ENCODE measurements at regions not wholly inside any gene's neighbourhood (a gene's known extent, or its start where the extent isn't known, plus 50 kb on each side); places are given as distances from the start of the nearest gene placed in this dataset.

DNA sequence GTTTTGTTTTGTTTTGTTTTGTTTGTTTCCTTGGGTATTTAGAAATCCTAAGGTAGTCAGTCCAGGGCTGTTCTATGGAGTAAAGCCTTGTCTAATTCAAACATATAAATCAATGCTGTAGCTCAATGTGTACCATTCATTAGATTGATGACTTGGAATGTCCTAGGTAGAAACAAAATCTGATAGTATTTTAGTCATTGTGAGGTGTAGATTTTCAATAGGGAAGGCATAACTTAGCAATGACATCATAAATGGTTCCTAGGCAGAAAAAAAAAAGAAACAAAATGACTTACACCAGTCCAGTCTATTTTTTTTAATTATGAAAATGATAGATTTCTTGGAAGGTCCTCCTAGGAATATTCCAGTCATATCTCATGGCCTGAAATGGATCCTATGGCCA, 189.9 kb downstream of the SPRY2 start:
- Mint-ChIP-seq H3K36me3 (no peaks in the 10 kb centered on the region), H3K27ac (no peak overlapping the region), H3K9me3 (no peaks in the 10 kb centered on the region), H3K27me3 (no peaks in the 10 kb centered on the region), H3K4me3 (no peak overlapping the region), H3K4me1 (no peaks in the 10 kb centered on the region)
- no peak for DNase-seq
- ATAC-seq (ENCODE audit: low read depth) = no peak
- POLR2A ChIA-PET = no interaction called here

DNA sequence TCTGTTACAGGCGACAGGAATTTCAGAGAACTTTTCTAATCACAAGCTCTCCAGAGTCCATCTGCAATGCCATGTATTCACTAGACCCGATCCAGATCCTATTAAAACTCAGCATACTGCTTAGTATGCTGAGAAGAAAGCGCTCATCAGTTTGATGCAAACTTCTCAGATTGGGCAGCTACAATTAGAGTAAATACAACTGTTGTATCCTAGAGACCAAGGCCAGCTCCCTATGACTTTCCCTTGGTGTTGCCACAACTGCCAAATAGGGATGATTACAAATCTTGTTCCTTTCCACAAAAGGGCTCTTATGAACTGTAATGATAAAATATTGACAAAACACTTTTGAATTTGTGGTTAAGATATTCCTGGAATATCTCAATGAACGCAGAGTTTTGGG, 191.2 kb downstream of the SPRY2 start:
- no peaks in the 10 kb centered on the region for H3K4me1 Mint-ChIP-seq
- no peaks in the 10 kb centered on the region for H3K27me3 Mint-ChIP-seq
- no peak overlapping the region for H3K4me3 Mint-ChIP-seq
- H3K27ac Mint-ChIP-seq = no peak overlapping the region
- POLR2A ChIA-PET = no interaction called here
- H3K9me3 Mint-ChIP-seq = no peaks in the 10 kb centered on the region
- DNase-seq = no peak
- no peak for ATAC-seq (ENCODE audit: low read depth)
- no peaks in the 10 kb centered on the region for H3K36me3 Mint-ChIP-seq

DNA sequence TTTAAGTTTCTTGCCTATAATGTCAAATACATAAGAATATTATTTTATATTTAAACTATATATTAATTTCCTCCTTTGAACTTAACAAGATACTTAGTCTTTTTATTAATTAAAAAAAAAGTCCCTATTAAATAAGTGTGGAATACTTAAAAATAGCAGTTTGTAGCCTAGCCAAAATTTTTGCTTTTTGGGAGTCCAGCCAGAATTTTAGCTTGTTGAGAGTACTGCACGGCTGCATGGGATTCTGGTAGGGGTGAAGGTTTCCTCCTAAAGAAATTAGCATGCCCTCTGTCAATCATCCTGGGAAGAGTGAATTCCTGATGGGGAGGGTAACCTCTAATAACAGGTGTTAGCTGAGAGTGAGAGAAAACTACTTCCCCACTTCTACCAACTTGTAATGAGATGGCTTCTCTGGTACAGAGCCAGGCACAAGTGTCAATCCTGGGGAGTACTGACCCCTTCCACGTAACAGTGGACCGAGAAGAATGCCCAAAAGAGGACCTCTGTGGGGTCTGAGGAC, 195.7 kb downstream of the SPRY2 start:
- ATAC-seq (ENCODE audit: low read depth) = no peak
- POLR2A ChIA-PET = no interaction called here

DNA sequence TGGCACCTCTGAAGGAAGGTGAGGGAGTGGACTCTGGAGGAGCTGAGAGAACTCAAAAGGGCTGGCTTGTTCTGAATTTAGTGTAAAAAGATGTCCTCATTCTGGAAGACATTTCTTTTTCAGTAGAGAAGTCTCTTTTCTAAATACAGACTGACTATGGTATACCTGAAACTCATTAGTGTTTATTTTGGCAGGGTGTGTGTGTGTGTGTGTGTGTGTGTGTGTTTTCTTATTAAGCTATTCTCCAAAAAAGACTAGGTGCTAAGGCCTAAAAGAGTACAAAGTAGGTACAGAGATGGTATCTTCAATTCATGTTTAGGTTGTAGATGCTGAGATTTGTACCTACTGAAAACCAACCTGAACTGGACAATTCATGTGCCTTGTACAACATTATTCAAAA, 196.4 kb downstream of the SPRY2 start:
- H3K4me3 Mint-ChIP-seq = no peak overlapping the region
- H3K36me3 Mint-ChIP-seq = no peaks in the 10 kb centered on the region
- no peaks in the 10 kb centered on the region for H3K9me3 Mint-ChIP-seq
- H3K4me1 Mint-ChIP-seq = no peaks in the 10 kb centered on the region
- POLR2A ChIA-PET = no interaction called here
- H3K27ac Mint-ChIP-seq = no peak overlapping the region
- no peaks in the 10 kb centered on the region for H3K27me3 Mint-ChIP-seq
- ATAC-seq (ENCODE audit: low read depth) (no peak), DNase-seq (no peak)

More for the DNA sequence above, 195.7 kb downstream of the SPRY2 start:
- Mint-ChIP-seq H3K27me3 (no peaks in the 10 kb centered on the region), H3K36me3 (no peaks in the 10 kb centered on the region), H3K4me1 (no peaks in the 10 kb centered on the region), H3K27ac (no peak overlapping the region), H3K4me3 (no peak overlapping the region), H3K9me3 (no peaks in the 10 kb centered on the region)
- DNase-seq = no peak

DNA sequence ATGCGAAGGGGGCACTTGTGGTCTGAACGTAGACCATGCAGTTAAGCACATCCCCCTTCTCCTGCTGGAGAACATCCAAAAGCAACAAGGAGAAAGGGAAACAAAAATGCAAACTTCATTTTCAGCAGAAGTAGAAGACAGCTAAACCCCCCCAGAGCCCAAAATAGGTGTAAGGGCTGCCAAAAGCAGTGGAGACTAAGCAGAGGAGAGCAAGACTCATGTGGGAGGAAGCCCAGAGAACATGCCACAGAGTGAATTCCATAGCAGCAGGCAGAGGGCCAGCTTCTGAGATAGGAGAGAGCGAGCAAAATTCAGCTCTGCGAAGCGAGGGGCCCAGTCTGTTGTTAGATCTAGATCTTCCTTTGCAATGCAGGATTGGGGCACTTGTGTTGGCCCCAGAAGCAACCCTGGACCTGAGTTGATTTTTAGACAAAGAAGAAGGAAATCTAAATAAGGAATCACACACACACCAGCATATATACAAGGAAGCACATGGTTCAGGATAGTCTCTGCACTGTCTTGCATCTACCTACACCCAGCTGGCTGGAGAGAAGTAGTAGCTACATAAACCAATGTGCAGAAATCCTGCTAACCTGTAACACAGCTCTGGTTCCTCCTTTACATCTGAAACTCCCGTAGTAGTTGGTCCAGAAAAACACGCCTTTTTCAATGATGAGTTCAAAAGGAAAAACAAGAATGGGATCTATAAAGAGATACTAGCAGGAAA, 199.6 kb downstream of the SPRY2 start:
- H3K4me3 Mint-ChIP-seq = no peak overlapping the region
- no peak for DNase-seq
- no peaks in the 10 kb centered on the region for H3K36me3 Mint-ChIP-seq
- no peak overlapping the region for H3K27ac Mint-ChIP-seq
- no peaks in the 10 kb centered on the region for H3K9me3 Mint-ChIP-seq
- POLR2A ChIA-PET = no interaction called here
- no peaks in the 10 kb centered on the region for H3K27me3 Mint-ChIP-seq
- H3K4me1 Mint-ChIP-seq = no peaks in the 10 kb centered on the region
- ATAC-seq (ENCODE audit: low read depth) = no peak

DNA sequence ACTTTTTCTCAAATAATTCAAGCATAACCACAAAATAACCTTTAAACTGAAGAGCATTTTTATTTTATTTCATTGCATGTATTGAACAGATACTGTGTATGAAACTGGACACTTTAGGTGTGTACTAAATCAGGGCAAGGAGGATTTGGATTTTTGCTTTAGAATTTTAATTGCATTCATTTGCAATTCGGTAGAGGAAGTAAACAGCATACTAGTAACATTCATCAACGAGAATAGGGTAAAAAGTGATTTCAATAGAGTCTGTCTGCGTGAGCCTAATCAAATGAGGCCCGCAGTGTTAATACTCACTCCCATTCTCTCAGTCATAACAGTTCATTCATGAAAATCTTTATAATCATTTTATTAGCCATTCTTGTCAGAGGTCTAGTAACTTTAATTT, 200.2 kb downstream of the SPRY2 start:
- Mint-ChIP-seq H3K4me1 (no peaks in the 10 kb centered on the region), H3K27me3 (no peaks in the 10 kb centered on the region), H3K36me3 (no peaks in the 10 kb centered on the region), H3K4me3 (no peak overlapping the region), H3K27ac (no peak overlapping the region), H3K9me3 (no peaks in the 10 kb centered on the region)
- POLR2A ChIA-PET = no interaction called here
- no peak for ATAC-seq (ENCODE audit: low read depth)
- DNase-seq = no peak

DNA sequence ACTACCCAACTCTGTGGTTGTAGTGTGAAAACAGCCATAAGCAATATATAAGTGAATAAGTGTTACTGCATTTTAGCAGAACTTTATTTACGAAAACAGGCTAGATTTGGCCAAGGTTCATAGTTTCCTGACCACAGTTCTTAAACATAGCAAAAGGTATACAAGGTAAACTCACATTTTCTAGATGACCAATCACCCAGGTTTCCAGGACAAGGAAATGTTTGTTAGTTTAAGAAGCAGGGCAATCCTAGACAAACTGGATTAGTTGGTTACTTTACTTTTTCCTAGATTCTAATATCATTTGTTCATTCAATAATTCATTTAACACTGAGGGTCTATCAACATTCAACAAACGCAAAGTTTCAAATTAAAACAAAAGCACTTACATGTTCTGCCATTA, 201.7 kb downstream of the SPRY2 start:
- Mint-ChIP-seq H3K4me1 (no peaks in the 10 kb centered on the region), H3K9me3 (no peaks in the 10 kb centered on the region), H3K4me3 (no peak overlapping the region), H3K36me3 (no peaks in the 10 kb centered on the region), H3K27me3 (peaks cover 2% of the 10 kb centered on the region), H3K27ac (no peak overlapping the region)
- ATAC-seq (ENCODE audit: low read depth) (no peak), DNase-seq (no peak)
- POLR2A ChIA-PET = no interaction called here

DNA sequence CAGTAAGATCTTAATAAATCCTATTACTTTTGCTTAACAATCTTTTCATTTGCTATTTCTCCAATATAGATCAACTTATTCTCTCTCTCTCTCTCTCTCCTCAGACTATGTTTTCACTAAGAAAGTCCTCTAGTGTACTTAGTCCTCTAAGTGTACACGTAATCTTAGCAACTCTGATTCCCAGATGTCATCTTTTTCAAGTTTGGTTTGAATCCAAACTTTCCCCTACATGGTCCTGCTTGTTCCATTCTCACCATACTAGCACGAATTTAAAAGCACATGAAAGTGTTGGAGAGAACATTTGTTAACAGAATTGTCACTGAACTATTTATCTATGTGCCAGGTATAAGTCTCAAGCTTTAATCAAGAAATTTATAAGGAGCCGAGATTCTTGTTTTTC, 202.9 kb downstream of the SPRY2 start:
- Mint-ChIP-seq H3K27me3 (peaks cover 2% of the 10 kb centered on the region), H3K4me1 (no peaks in the 10 kb centered on the region), H3K36me3 (no peaks in the 10 kb centered on the region), H3K4me3 (no peak overlapping the region), H3K9me3 (no peaks in the 10 kb centered on the region), H3K27ac (no peak overlapping the region)
- DNase-seq (no peak), ATAC-seq (ENCODE audit: low read depth) (no peak)
- POLR2A ChIA-PET = no interaction called here

DNA sequence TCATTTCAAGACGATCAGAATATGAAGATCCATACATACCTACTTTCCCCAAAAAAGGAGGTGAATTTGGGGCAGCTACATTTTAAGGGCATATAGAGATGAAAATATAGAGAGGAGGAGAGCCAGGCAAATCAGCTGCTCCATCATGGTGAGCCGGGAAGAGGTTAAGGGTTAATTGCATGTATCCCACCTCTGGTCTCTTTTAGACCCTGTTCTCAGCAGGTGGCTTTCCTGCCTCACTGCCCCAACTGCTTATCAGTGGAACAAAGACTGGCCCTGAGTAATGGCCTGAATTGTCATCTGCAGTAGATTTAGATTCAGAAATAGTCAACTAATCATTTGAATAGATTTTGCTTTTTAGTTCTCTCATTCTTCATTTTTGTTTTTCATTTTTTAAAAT, 206.6 kb downstream of the SPRY2 start:
- Mint-ChIP-seq H3K36me3 (no peaks in the 10 kb centered on the region), H3K4me3 (no peak overlapping the region), H3K27me3 (peaks cover 2% of the 10 kb centered on the region), H3K9me3 (no peaks in the 10 kb centered on the region), H3K27ac (no peak overlapping the region), H3K4me1 (no peaks in the 10 kb centered on the region)
- POLR2A ChIA-PET = no interaction called here
- no peak for ATAC-seq (ENCODE audit: low read depth)
- no peak for DNase-seq

DNA sequence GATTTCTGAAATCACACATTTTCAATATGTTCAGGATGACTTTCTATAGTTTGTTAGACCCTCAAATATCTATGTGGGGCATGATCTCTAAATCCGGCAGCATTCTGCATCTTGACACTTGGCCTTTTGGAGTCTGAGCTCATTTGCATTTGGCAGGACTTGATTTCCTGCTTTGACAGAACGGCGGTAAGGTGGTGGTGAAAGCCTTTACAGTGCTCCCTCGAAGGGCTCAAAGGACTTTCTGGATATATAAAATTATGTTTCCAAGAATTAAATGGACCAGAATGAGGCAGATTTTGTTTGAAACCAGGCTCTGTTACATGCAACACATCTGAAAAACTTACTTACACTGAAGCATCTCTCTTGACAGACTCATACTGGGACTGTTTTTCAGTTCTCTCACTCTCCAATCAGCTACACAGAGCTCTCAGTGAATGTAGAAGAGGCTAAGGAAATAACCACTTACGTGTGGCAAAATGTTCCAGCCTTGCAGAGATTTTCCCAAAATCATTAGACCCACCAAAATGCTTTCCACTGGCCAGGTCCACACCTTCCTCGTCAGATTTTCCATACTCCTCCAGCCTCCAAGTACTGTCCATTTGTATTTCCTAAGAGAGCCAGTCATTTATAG, 207.2 kb downstream of the SPRY2 start:
- Mint-ChIP-seq H3K36me3 (no peaks in the 10 kb centered on the region), H3K27ac (no peak overlapping the region), H3K9me3 (no peaks in the 10 kb centered on the region), H3K4me1 (no peaks in the 10 kb centered on the region), H3K27me3 (peaks cover 2% of the 10 kb centered on the region), H3K4me3 (no peak overlapping the region)
- no peak for ATAC-seq (ENCODE audit: low read depth)
- no peak for DNase-seq
- POLR2A ChIA-PET = no interaction called here

DNA sequence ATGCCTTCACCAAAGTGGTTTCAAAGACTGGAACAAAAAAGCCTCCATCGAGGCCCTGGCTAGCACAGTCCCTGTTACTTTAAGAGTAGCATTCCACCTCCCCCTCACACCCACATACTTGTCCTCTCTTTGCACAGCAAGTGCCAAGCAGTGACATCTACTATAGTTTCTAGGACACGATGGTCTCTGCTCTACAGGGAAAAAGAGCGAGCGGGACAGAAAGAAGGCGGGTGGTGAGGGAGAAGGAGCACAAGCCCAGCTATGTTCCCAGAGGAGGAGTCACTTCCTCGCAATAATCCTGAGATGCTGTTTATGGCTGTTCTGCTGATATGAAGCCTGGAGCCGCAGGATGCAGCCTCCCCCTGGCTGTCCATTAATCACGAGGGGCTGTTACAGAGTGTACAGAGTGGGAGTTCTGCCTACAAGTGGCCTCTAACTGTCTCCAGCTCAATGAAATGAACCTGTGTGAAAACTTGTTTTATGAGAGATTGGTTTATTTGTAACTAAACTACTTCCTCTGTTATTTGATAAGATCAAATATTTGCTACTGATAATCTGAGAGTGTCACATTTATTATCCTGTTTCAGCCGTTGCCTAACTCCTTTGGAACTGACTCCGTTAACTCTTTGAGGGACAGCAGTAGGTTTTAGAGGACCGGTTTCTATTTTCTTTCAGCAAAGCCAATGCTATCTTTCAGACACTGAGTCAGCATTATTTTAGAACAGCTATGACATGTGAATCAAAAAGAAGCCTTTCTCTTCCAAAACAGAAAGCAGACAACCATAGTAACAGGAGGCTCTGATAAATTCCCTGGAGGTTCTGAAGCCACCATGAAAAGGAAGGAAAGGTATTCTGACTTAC, 208.0 kb downstream of the SPRY2 start:
- Mint-ChIP-seq H3K4me3 (no peak overlapping the region), H3K27me3 (peaks cover 2% of the 10 kb centered on the region), H3K4me1 (no peaks in the 10 kb centered on the region), H3K9me3 (no peaks in the 10 kb centered on the region), H3K36me3 (no peaks in the 10 kb centered on the region), H3K27ac (no peak overlapping the region)
- POLR2A ChIA-PET = no interaction called here
- ATAC-seq (ENCODE audit: low read depth) (no peak), DNase-seq (no peak)

DNA sequence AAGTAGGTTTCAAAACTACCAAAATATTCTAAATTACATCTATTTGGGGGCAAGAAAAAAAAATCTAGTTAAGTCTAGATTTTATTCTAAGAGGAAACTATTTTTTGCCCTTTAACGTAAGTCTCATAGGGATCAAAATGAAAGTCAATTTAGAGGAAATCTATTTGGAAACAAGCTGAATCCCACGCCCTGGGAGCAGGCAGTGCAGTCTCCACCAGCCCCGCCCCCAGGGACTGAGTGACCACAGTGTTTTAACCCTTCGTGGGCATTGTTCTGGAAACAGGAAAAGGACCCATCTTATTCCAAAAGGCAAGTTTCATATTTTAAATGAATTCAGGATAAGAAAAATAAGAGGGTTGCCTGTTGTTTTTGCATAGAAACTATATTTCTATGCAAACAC, 209.7 kb downstream of the SPRY2 start:
- H3K4me3 Mint-ChIP-seq = no peak overlapping the region
- DNase-seq (no peak), ATAC-seq (ENCODE audit: low read depth) (no peak)
- no peak overlapping the region for H3K27ac Mint-ChIP-seq
- POLR2A ChIA-PET = no interaction called here
- no peaks in the 10 kb centered on the region for H3K9me3 Mint-ChIP-seq
- peaks cover 2% of the 10 kb centered on the region for H3K27me3 Mint-ChIP-seq
- no peaks in the 10 kb centered on the region for H3K36me3 Mint-ChIP-seq
- H3K4me1 Mint-ChIP-seq = no peaks in the 10 kb centered on the region

DNA sequence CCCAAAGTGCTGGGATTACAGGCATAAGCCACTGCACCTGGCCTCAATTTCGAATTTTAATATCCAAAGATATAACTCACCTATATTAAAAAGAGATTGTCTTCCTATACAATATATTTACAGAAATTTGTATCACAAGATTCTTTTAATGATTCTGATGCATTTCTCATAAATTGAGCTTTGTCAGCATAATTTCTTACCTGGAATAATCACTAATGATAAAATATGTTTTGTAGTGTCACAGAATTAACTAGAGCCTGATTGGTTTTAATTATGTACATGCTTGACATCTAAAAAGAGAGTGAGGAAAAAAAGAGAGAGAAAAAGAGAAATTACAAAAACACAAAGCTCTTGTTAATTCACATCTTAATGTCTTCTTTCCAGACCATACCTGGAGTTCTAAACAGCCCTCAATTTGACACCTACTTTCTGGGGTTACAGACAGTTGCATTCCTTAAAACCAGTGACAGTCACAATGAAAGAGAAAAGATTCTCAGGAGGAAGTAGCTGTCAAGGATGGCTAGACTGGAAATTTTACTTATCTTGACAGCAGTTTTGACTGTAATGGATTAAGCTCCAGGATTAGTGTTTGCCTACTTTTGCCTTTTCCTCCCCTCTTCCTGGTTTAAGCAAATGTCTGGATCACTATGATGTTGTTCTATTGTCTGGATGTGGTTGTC, 214.4 kb downstream of the SPRY2 start:
- no peak overlapping the region for H3K27ac Mint-ChIP-seq
- no peaks in the 10 kb centered on the region for H3K9me3 Mint-ChIP-seq
- H3K4me1 Mint-ChIP-seq = no peaks in the 10 kb centered on the region
- POLR2A ChIA-PET = no interaction called here
- H3K27me3 Mint-ChIP-seq = no peaks in the 10 kb centered on the region
- DNase-seq (no peak), ATAC-seq (ENCODE audit: low read depth) (no peak)
- no peak overlapping the region for H3K4me3 Mint-ChIP-seq
- H3K36me3 Mint-ChIP-seq = no peaks in the 10 kb centered on the region

Data from activated naive CD8-positive, alpha-beta T cell treated with anti-CD3 and anti-CD28 coated beads, Interleukin-2, amount 10 ng/mL, durations not matched to agents 7 days and 5 days (primary cell).